ENCODE measurements at regions not wholly inside any gene's neighbourhood (a gene's known extent, or its start where the extent isn't known, plus 50 kb on each side); places are given as distances from the start of the nearest gene placed in this dataset.

DNA sequence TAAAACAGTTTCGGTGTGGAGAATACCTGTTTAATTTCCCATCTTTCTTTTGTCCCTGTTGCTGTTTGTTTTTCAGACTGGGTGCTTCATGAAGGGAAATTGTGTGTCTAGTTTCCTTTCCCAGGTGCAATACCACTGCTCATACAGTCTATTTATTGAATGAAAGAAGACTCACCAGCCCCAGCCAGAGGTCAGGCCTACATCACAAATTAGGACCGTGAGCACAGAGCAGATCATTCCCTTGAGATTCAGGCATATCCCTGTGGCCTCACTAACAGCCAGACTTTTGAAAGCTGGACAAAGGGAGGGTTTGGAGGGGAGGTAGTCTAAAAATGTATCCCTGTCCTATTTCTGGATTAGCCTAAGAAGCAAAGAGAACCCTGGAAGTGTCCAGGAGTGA, 278.9 kb downstream of the IRS1 start:
- intact Hi-C loops (cut with micrococcal nuclease; ENCODE audit: unreplicated experiment) (no loop called here), in situ Hi-C loops (cut with HindIII; ENCODE audit: extremely low pct_ligation_motif_present, low pct_unique_long_range_greater_than_20kb) (no loop called here)
- Histone ChIP-seq H2AFZ (ENCODE audit: low read length) (no peak overlapping the region), H3K9ac (ENCODE audit: insufficient read depth, low read depth, low read length) (no peak overlapping the region), H3K27me3 (ENCODE audit: control insufficient read depth in 1 of 2, insufficient read depth in 2 of 2, low read length in 2 of 2) (no peaks in the 10 kb centered on the region), H3K9me3 (ENCODE audit: low read length) (peaks cover 12% of the 10 kb centered on the region), H3K27ac (ENCODE audit: extremely low read length, insufficient read depth, low read length) (no peak overlapping the region), H4K20me1 (ENCODE audit: insufficient read depth, low read length) (no peaks in the 10 kb centered on the region), H3K79me2 (ENCODE audit: insufficient read depth, low read length) (no peaks in the 10 kb centered on the region), H3K4me1 (ENCODE audit: insufficient read depth, low read length) (peaks cover 29% of the 10 kb centered on the region), H3K4me2 (ENCODE audit: low read depth, low read length) (no peak overlapping the region), H3K4me3 (replicated peaks in 1 of 3; ENCODE audit: insufficient read depth in 1 of 3, low read depth in 2 of 3, low read length in 3 of 3) (no peak overlapping the region), H3K36me3 (replicated peaks in 1 of 2; ENCODE audit: control insufficient read depth in 1 of 2, insufficient read depth in 2 of 2, low read length in 2 of 2) (no peaks in the 10 kb centered on the region)
- FAIRE-seq (no peak), DNase-seq (ENCODE audit: low spot score) (no peak), ATAC-seq (no peak)
- ChIA-PET CTCF (ENCODE audit: low intra/inter-chr PET ratio, low total read pairs) (no interaction called here), POLR2A (no interaction called here)
- no TSS peak for BruUV-seq (replicated peaks)
- WGBS (ENCODE audit: low lambda C conversion rate): 87% methylated on average over 2 of the region's 2 CpGs
- TF ChIP-seq, protein P1, sequence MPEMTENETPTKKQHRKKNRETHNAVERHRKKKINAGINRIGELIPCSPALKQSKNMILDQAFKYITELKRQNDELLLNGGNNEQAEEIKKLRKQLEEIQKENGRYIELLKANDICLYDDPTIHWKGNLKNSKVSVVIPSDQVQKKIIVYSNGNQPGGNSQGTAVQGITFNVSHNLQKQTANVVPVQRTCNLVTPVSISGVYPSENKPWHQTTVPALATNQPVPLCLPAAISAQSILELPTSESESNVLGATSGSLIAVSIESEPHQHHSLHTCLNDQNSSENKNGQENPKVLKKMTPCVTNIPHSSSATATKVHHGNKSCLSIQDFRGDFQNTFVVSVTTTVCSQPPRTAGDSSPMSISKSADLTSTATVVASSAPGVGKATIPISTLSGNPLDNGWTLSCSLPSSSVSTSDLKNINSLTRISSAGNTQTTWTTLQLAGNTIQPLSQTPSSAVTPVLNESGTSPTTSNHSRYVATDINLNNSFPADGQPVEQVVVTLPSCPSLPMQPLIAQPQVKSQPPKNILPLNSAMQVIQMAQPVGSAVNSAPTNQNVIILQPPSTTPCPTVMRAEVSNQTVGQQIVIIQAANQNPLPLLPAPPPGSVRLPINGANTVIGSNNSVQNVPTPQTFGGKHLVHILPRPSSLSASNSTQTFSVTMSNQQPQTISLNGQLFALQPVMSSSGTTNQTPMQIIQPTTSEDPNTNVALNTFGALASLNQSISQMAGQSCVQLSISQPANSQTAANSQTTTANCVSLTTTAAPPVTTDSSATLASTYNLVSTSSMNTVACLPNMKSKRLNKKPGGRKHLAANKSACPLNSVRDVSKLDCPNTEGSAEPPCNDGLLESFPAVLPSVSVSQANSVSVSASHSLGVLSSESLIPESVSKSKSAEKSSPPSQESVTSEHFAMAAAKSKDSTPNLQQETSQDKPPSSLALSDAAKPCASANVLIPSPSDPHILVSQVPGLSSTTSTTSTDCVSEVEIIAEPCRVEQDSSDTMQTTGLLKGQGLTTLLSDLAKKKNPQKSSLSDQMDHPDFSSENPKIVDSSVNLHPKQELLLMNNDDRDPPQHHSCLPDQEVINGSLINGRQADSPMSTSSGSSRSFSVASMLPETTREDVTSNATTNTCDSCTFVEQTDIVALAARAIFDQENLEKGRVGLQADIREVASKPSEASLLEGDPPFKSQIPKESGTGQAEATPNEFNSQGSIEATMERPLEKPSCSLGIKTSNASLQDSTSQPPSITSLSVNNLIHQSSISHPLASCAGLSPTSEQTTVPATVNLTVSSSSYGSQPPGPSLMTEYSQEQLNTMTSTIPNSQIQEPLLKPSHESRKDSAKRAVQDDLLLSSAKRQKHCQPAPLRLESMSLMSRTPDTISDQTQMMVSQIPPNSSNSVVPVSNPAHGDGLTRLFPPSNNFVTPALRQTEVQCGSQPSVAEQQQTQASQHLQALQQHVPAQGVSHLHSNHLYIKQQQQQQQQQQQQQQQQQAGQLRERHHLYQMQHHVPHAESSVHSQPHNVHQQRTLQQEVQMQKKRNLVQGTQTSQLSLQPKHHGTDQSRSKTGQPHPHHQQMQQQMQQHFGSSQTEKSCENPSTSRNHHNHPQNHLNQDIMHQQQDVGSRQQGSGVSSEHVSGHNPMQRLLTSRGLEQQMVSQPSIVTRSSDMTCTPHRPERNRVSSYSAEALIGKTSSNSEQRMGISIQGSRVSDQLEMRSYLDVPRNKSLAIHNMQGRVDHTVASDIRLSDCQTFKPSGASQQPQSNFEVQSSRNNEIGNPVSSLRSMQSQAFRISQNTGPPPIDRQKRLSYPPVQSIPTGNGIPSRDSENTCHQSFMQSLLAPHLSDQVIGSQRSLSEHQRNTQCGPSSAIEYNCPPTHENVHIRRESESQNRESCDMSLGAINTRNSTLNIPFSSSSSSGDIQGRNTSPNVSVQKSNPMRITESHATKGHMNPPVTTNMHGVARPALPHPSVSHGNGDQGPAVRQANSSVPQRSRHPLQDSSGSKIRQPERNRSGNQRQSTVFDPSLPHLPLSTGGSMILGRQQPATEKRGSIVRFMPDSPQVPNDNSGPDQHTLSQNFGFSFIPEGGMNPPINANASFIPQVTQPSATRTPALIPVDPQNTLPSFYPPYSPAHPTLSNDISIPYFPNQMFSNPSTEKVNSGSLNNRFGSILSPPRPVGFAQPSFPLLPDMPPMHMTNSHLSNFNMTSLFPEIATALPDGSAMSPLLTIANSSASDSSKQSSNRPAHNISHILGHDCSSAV (CRISPR knock-in tag; IDR thresholded peaks at IDR 0.05; ENCODE audit: borderline replicate concordance): no peak
- TF ChIP-seq, protein P2, sequence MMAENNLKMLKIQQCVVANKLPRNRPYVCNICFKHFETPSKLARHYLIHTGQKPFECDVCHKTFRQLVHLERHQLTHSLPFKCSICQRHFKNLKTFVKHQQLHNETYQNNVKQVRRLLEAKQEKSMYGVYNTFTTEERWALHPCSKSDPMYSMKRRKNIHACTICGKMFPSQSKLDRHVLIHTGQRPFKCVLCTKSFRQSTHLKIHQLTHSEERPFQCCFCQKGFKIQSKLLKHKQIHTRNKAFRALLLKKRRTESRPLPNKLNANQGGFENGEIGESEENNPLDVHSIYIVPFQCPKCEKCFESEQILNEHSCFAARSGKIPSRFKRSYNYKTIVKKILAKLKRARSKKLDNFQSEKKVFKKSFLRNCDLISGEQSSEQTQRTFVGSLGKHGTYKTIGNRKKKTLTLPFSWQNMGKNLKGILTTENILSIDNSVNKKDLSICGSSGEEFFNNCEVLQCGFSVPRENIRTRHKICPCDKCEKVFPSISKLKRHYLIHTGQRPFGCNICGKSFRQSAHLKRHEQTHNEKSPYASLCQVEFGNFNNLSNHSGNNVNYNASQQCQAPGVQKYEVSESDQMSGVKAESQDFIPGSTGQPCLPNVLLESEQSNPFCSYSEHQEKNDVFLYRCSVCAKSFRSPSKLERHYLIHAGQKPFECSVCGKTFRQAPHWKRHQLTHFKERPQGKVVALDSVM (CRISPR knock-in tag; IDR thresholded peaks at IDR 0.05): no peak
- TF ChIP-seq CHCHD3 (CRISPR knock-in tag; IDR thresholded peaks at IDR 0.05): no peak
- no peak for TF ChIP-seq POLR2A (IDR thresholded peaks at IDR 0.05; ENCODE audit: insufficient read depth in 1 of 2, low read depth in 2 of 2, low read length in 2 of 2)
- TF ChIP-seq AGO1 (IDR thresholded peaks at IDR 0.05; ENCODE audit: low read depth, low read length, poor library complexity, severe bottlenecking): no peak
- TF ChIP-seq ZNF572 (CRISPR knock-in tag; IDR thresholded peaks at IDR 0.05): no peak
- TF ChIP-seq ZNF3 (CRISPR knock-in tag; IDR thresholded peaks at IDR 0.05): no peak
- TF ChIP-seq, protein P3, sequence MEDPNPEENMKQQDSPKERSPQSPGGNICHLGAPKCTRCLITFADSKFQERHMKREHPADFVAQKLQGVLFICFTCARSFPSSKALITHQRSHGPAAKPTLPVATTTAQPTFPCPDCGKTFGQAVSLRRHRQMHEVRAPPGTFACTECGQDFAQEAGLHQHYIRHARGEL (CRISPR knock-in tag; IDR thresholded peaks at IDR 0.05): no peak
- peak; percentile 26; the same call in 1 of the 2 replicates for TF ChIP-seq STAG1 (CRISPR knock-in tag; IDR thresholded peaks at IDR 0.05)
- TF ChIP-seq, protein P4, sequence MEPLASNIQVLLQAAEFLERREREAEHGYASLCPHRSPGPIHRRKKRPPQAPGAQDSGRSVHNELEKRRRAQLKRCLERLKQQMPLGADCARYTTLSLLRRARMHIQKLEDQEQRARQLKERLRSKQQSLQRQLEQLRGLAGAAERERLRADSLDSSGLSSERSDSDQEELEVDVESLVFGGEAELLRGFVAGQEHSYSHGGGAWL (CRISPR knock-in tag; IDR thresholded peaks at IDR 0.05): no peak
- TF ChIP-seq, protein P5, sequence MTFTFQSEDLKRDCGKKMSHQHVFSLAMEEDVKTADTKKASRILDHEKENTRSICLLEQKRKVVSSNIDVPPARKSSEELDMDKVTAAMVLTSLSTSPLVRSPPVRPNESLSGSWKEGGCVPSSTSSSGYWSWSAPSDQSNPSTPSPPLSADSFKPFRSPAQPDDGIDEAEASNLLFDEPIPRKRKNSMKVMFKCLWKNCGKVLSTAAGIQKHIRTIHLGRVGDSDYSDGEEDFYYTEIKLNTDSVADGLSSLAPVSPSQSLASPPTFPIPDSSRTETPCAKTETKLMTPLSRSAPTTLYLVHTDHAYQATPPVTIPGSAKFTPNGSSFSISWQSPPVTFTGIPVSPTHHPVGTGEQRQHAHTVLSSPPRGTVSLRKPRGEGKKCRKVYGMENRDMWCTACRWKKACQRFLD (CRISPR knock-in tag; IDR thresholded peaks at IDR 0.05; ENCODE audit: borderline replicate concordance): no peak
- no peak for TF ChIP-seq ZNF354B (CRISPR knock-in tag; IDR thresholded peaks at IDR 0.05)
- no peak for TF ChIP-seq PTBP1 (IDR thresholded peaks at IDR 0.05; ENCODE audit: low read depth, low read length, poor library complexity, severe bottlenecking)
